ENCODE measurements at regions not wholly inside any gene's neighbourhood (a gene's known extent, or its start where the extent isn't known, plus 50 kb on each side); places are given as distances from the start of the nearest gene placed in this dataset.

- H3K27me3 ChIP-seq (ENCODE audit: control insufficient read depth, insufficient read depth, low read length) = no peaks in the 10 kb centered on the region
- intact Hi-C loops (cut with micrococcal nuclease) (no loop called here), dilution Hi-C loops (cut with HindIII; ENCODE audit: low sequenced_read_pairs, unreplicated experiment) (no loop called here), in situ Hi-C loops (cut with MboI; ENCODE audit: low sequenced_read_pairs) (no loop called here)
- no peak overlapping the region for H2BK20ac ChIP-seq (ENCODE audit: low read depth, low read length)
- H3K27ac ChIP-seq (ENCODE audit: insufficient read depth, low read length) = no peak overlapping the region
- no peak overlapping the region for H4K8ac ChIP-seq (ENCODE audit: low read depth in 2 of 2, low read length in 2 of 2)
- H3K23ac ChIP-seq (ENCODE audit: low read depth, low read length) = no peak overlapping the region
- H2AK9ac ChIP-seq (replicated peaks; ENCODE audit: low read depth, low read length, poor library complexity) = no peak overlapping the region
- H2AFZ ChIP-seq (replicated peaks; ENCODE audit: low read length, poor library complexity) = no peak overlapping the region
- ChIA-PET CTCF (no interaction called here), POLR2A (ENCODE audit: unreplicated experiment) (no interaction called here)
- H3K4ac ChIP-seq (ENCODE audit: low read depth, low read length) = no peak overlapping the region
- H3K9ac ChIP-seq (ENCODE audit: low read depth, low read length) = no peak overlapping the region
- H2BK15ac ChIP-seq (ENCODE audit: low read depth, low read length) = no peak overlapping the region
- no peaks in the 10 kb centered on the region for H4K20me1 ChIP-seq (ENCODE audit: insufficient read depth, low read length)
- no peak overlapping the region for H3K14ac ChIP-seq (replicated peaks; ENCODE audit: low read depth, low read length)
- no peaks in the 10 kb centered on the region for H3K4me1 ChIP-seq (ENCODE audit: control insufficient read depth, insufficient read depth, low read length)
- WGBS, 2 experiments (ENCODE audit: extremely low coverage in 2 of 2, insufficient read length in 1 of 2) = no CpG with 5 or more reads among the region's 3 CpGs
- H4K91ac ChIP-seq (ENCODE audit: insufficient read depth, low read depth, low read length) = no peak overlapping the region
- H3K9me1 ChIP-seq (ENCODE audit: insufficient read depth, low read length) = no peaks in the 10 kb centered on the region
- no peaks in the 10 kb centered on the region for H3K79me1 ChIP-seq (ENCODE audit: low read depth in 1 of 2, low read length in 2 of 2)
- no peak overlapping the region for H2AK5ac ChIP-seq (ENCODE audit: low read depth, low read length)
- no peak overlapping the region for H3K18ac ChIP-seq (ENCODE audit: low read depth, low read length)
- H2BK120ac ChIP-seq (ENCODE audit: low read depth, low read length) = no peak overlapping the region
- DNase-seq (no peak), ATAC-seq (ENCODE audit: low read depth) (no peak)
- H2BK5ac ChIP-seq (ENCODE audit: low read depth, low read length, poor library complexity, severe bottlenecking) = no peak overlapping the region
- TF ChIP-seq POLR2A (IDR thresholded peaks at IDR 0.05; ENCODE audit: low read depth, low read length) (no peak), ELK1 (IDR thresholded peaks at IDR 0.05; ENCODE audit: borderline replicate concordance, low read depth, low read length) (no peak), BHLHE40 (IDR thresholded peaks at IDR 0.05; ENCODE audit: low read depth, low read length) (no peak), CHD1 (IDR thresholded peaks at IDR 0.05; ENCODE audit: low read depth, low read length) (no peak), CTCF (conservative IDR thresholded peaks at IDR 0.05; ENCODE audit: low read depth, low read length) (no peak), FOS (IDR thresholded peaks at IDR 0.05; ENCODE audit: low read depth, low read length) (no peak), MAFK (IDR thresholded peaks at IDR 0.05; ENCODE audit: low read depth, low read length) (no peak), RCOR1 (IDR thresholded peaks at IDR 0.05; ENCODE audit: insufficient replicate concordance, low read length) (no peak), MXI1 (IDR thresholded peaks at IDR 0.05; ENCODE audit: borderline replicate concordance, low read depth, low read length) (no peak), RFX5 (IDR thresholded peaks at IDR 0.05; ENCODE audit: low read depth, low read length) (no peak), USF2 (IDR thresholded peaks at IDR 0.05; ENCODE audit: low read depth, low read length) (no peak), MAZ (IDR thresholded peaks at IDR 0.05; ENCODE audit: borderline replicate concordance, low read depth, low read length) (no peak), RAD21 (IDR thresholded peaks at IDR 0.05; ENCODE audit: low read length) (no peak), SMC3 (IDR thresholded peaks at IDR 0.05; ENCODE audit: low read depth, low read length) (no peak), CEBPB (IDR thresholded peaks at IDR 0.05; ENCODE audit: low read depth, low read length) (no peak), NFE2L2 (IDR thresholded peaks at IDR 0.05; ENCODE audit: low read depth, low read length) (no peak)
- H4K5ac ChIP-seq (ENCODE audit: low read depth, low read length) = no peak overlapping the region
- peaks cover 2% of the 10 kb centered on the region; the same call in 1 of the 2 replicates for H3K9me3 ChIP-seq (ENCODE audit: control insufficient read depth, insufficient read depth, low read length)
- no peak overlapping the region for H3K56ac ChIP-seq (ENCODE audit: extremely low read depth, insufficient read depth, low read length)
- no TSS peak for BruUV-seq (replicated peaks)
- H3K4me3 ChIP-seq (ENCODE audit: insufficient read depth, low read depth, low read length) = no peak overlapping the region
- H3K36me3 ChIP-seq (ENCODE audit: control insufficient read depth, insufficient read depth, low read length) = no peaks in the 10 kb centered on the region
- no peak overlapping the region for H3K4me2 ChIP-seq (ENCODE audit: low read depth, low read length)
Observed at GRCh38 chr17:33444731-33445130, 151.6 kb upstream of the ASIC2 start.

Data from IMR-90 (cell line).